ENCODE measurements at regions not wholly inside any gene's neighbourhood (a gene's known extent, or its start where the extent isn't known, plus 50 kb on each side); places are given as distances from the start of the nearest gene placed in this dataset.

GRCh38 chr2:8392098-8392866, 289.6 kb upstream of the ID2 start:
- DNase-seq: no peak

GRCh38 chr2:8393506-8393905, 288.4 kb upstream of the ID2 start:
- DNase-seq: no peak

- DNase-seq: no peak
Measured at GRCh38 chr2:8394131-8394530, 287.7 kb upstream of the ID2 start.

- DNase-seq: no peak
Measured at GRCh38 chr2:8394569-8395359, 287.1 kb upstream of the ID2 start.

- no peak for DNase-seq
Measured at GRCh38 chr2:8395718-8396117, 286.1 kb upstream of the ID2 start.

- no peak for DNase-seq
Measured at GRCh38 chr2:8398040-8398668, 283.7 kb upstream of the ID2 start.

GRCh38 chr2:8399731-8400130, 282.1 kb upstream of the ID2 start:
- DNase-seq: no peak

- DNase-seq: no peak
Measured at GRCh38 chr2:8400196-8400595, 281.7 kb upstream of the ID2 start.

- DNase-seq: no peak
Measured at GRCh38 chr2:8402222-8402621, 279.6 kb upstream of the ID2 start.

GRCh38 chr2:8403876-8404275, 278.0 kb upstream of the ID2 start:
- DNase-seq: no peak

- DNase-seq: no peak
Measured at GRCh38 chr2:8405334-8405733, 276.5 kb upstream of the ID2 start.

GRCh38 chr2:8406271-8406670, 275.6 kb upstream of the ID2 start:
- no peak for DNase-seq

- no peak for DNase-seq
Measured at GRCh38 chr2:8407332-8407731, 274.5 kb upstream of the ID2 start.

- no peak for DNase-seq
Measured at GRCh38 chr2:8408560-8409460, 273.0 kb upstream of the ID2 start.

- DNase-seq: no peak
Measured at GRCh38 chr2:8409461-8410260, 272.2 kb upstream of the ID2 start.

GRCh38 chr2:8412082-8412481, 269.8 kb upstream of the ID2 start:
- DNase-seq: no peak

GRCh38 chr2:8412586-8412985, 269.3 kb upstream of the ID2 start:
- DNase-seq: peak in 5 of 14 donors; percentile 7 to 44 (median 21)

GRCh38 chr2:8413589-8414135, 268.2 kb upstream of the ID2 start:
- no peak for DNase-seq

GRCh38 chr2:8414946-8415879, 266.6 kb upstream of the ID2 start:
- no peak for DNase-seq

GRCh38 chr2:8416001-8416571, 265.8 kb upstream of the ID2 start:
- DNase-seq: no peak
